GM18507 (cell line): ENCODE measurements at regions not wholly inside any gene's neighbourhood (a gene's known extent, or its start where the extent isn't known, plus 50 kb on each side); places are given as distances from the start of the nearest gene placed in this dataset.
"Not testable (repeated sequence)": the region's sequence is repeated elsewhere in the genome, so short reads cannot be mapped to it uniquely, and the experiment has no call there.

Source experiments
- DNase-seq: peaks from one replicate; pipeline ENCODE4 v3.0.0; 2011; ENCODE audit warnings: low read depth; ENCODE audit not compliant: insufficient read length; ENCODE audit errors: extremely low spot score
- FAIRE-seq: peaks from 2 replicates; lab custom pipeline; 2011; peaks lifted over from hg19 to GRCh38; lab: Jason Lieb, UNC

- DNase-seq: no peak
- FAIRE-seq: no peak
Observed at GRCh38 chr9:25935188-25935587, 256.9 kb upstream of the TUSC1 start.

DNA sequence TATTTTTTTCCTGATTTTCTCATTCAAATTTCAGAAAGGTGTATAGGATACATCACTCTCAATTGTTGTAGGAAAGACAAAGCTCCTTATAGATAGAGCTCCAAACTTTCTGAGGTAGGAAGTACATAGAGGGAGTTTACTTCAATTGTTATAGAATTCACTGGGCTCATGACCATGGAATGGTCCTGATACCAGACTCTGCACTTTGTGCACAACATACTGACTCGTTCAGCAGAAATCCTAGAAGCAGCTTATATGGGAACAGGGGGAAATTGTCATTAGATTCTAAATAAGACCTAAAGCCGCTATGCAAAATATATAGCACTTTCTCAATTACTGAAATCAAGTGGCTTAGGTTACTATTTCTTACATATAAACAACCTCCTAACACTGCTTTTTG lies 240.5 kb upstream of the TUSC1 start:
- DNase-seq (no peak), FAIRE-seq (no peak)

GRCh38 chr9:25917731-25918362 lies 239.6 kb upstream of the TUSC1 start:
- FAIRE-seq: no peak
- no peak for DNase-seq

- no peak for DNase-seq
- no peak for FAIRE-seq
Observed at GRCh38 chr9:25913806-25914205, 235.6 kb upstream of the TUSC1 start.

GRCh38 chr9:25904701-25905100 lies 226.5 kb upstream of the TUSC1 start:
- DNase-seq: no peak
- no peak for FAIRE-seq

- no peak for FAIRE-seq
- DNase-seq: no peak
Observed at GRCh38 chr9:25891527-25891926, 213.3 kb upstream of the TUSC1 start.

DNA sequence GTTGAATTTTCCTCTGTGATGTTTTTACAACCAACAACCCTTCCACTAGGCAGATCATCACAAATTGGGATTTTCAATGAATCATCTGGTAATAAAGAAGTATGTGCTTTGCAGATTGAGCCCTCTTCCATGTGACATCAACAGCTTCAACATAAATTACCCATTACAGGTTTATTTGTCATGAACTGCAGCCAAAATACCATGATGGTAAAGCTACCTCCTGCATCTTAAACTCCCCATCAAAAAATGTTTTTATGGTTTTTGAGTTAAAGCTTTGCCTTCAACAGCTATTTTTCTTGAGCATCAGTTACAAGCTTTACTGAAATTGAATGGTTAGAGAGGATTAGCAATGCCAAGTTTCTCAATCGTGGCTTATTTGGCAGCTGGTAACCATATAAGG lies 211.4 kb upstream of the TUSC1 start:
- FAIRE-seq (no peak), DNase-seq (no peak)

DNA sequence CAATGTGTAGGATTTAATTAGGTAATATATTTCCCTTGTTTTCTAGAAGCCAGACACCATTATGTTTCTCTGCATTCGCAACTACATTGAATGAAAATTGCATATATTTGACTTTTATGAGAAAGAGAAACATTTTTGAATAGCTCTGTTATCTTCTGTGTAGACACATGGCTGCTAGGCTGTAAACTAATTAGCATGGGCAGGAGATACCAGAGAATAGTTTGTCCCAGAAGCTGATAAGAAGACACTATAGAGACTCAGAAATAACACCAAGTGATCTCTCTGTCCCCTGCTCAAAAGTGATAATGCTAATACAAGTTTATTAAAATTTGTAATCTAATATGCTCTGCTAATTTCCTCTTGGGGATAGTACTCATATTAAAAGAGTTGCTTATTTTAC lies 198.0 kb upstream of the TUSC1 start:
- DNase-seq (no peak), FAIRE-seq (no peak)

DNA sequence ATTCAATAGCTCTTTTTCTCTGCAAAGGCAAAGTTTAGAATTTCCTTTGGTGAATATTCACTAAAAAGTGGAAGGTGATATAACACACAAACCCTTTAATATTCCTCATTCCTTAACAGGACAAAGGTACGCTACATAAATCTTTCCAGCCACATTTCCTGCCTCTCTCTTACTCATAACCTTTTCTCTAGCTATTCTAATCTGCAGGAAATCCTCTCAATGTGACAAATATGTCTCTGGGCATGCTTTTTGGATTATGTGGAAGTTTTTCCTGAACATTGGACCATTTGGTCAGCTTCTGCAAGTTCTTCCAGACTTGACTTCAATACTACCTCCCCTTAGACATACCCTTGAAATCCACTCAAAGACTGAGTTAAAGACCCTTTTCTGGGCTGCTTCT lies 186.3 kb upstream of the TUSC1 start:
- no peak for DNase-seq
- FAIRE-seq: no peak

DNA sequence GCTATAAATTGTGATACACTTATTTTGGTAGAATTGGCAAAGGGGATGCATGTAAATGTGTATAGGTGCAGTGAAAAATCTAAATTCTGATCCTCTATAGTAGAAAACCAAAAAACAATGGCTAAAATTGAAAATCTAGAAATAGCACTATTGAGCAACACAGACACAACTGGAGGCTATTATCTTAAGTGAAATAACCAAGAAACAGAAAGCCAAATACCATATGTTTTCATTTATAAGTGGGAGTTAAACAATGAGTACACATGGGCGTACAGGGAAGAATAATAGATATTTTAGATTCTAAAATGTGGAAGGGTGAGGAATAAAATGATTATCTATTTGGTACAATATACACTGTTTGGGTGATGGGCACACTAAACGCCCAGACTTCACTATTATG lies 183.2 kb upstream of the TUSC1 start:
- DNase-seq (no peak), FAIRE-seq (no peak)

- DNase-seq: no peak
- FAIRE-seq: no peak
Observed at GRCh38 chr9:25857147-25857546, 178.9 kb upstream of the TUSC1 start.

DNA sequence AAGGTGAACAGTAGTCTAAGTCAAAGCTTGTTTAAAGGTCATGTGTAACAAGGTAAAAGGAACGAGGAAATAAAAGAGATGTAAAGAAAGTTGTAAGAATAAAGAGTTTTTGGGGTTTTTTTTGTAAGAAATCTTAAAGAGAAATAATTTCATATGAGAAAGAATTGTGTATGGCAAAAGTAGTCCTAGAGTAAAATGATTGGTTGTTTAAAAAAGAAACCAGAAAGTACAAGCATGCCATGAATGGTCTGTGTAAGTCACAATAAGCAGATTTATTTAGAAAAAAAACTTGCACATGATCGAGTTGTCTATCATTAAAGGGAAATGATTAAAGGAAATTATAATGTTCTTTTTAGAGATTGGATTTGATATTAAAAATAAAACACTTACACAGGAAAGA lies 172.6 kb upstream of the TUSC1 start:
- DNase-seq: no peak
- no peak for FAIRE-seq

DNA sequence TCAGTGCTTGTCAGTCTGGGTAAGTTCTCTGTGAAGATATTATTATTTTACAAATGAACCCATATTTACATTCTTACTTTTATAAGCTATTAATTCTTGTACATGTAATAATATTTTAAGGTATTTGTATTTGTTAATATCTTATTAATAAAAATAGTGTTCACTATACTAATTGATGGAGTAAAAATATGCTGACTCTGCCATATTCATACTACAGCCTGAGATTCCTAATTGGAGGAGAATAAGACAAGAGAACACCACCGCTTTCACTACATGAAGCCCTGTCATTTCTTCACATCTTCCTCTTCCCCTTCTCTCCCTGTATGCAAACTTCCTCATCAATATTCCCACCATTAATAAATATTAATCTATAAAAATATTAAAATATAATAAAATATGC lies 167.6 kb upstream of the TUSC1 start:
- FAIRE-seq (no peak), DNase-seq (no peak)

DNA sequence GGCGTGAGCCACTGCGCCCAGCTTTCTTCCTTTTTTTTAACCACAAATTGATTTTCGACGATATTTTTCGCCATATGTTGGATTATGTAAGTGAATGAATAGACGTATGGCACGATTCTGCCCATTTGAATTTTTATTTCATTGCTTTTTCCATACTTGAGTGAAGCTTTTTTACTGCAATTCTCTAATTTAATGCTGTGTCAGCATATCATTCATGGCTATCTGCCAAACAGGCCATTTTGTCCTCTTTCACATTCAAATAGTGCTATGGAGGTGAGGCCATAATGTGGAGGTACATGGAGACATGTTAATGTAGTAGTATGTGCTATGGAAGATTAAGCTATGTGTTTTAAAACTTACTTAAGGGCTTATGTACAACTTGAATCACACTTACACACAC lies 152.1 kb upstream of the TUSC1 start:
- FAIRE-seq: no peak
- no peak for DNase-seq

- DNase-seq (no peak), FAIRE-seq (no peak)
Observed at GRCh38 chr9:25827626-25828025, 149.4 kb upstream of the TUSC1 start.

DNA sequence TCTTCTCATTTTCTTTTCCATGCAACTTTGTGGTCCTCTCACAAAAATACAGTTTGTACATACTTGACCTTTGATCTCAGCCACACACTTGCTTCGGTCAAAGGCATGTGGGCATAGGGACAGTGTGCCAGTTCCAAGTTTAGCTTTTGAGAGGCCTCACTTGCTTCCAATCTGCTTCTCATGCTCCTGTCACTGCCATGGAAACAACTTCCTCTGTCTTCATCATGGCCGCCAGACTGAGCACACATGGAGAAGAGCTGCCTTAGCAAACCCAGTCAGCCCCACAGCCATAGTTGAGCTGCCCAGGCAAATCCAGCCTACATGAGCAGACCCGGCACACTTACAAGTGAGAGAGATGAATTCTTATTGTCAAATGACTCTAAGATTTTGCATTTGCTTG lies 138.2 kb upstream of the TUSC1 start:
- FAIRE-seq: no peak

GRCh38 chr9:25814023-25814422 lies 135.8 kb upstream of the TUSC1 start:
- FAIRE-seq (no peak), DNase-seq (no peak)

More for the DNA sequence above, 138.2 kb upstream of the TUSC1 start:
- no peak for DNase-seq

DNA sequence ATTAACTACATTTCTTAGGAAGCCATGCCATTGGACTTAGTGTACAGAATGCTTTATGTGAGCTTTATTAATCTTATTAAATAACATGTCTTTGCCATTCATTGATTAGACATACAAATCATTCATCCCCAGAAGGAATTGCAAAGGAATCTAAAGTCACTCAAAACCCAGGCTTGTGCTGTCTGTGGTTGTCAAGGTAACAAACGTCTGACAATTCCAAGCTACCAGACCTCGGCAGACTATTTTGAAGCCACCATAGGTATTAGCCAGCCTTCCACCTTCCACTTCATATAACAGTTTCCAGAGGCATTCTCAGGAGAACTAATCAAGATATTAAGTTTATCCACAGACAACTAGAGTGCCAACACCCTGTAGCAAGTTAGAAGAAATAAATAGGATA lies 135.2 kb upstream of the TUSC1 start:
- DNase-seq: no peak

DNA sequence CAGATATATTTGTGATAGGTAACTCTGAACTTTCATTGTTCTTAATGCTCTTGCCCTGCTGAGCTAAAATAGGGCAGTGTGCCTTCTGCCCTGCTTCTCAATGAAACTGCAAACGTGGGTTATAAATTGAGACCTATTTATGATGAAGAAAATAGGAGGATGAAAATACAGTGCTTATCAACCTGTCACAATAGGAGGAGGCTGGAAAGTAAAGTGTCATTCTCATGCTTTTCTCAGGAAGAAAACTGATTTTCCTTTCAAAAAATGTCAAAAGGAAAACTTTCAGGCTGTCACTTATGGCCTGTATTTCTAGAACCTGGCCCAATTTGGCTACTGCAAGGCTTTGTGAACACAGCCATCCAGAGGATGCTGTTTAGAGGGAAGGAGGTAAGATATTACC lies 130.3 kb upstream of the TUSC1 start:
- DNase-seq: no peak
- no peak for FAIRE-seq

More for the DNA sequence above, 135.2 kb upstream of the TUSC1 start:
- no peak for FAIRE-seq

GRCh38 chr9:25804856-25805255 lies 126.6 kb upstream of the TUSC1 start:
- no peak for DNase-seq
- FAIRE-seq: no peak

DNA sequence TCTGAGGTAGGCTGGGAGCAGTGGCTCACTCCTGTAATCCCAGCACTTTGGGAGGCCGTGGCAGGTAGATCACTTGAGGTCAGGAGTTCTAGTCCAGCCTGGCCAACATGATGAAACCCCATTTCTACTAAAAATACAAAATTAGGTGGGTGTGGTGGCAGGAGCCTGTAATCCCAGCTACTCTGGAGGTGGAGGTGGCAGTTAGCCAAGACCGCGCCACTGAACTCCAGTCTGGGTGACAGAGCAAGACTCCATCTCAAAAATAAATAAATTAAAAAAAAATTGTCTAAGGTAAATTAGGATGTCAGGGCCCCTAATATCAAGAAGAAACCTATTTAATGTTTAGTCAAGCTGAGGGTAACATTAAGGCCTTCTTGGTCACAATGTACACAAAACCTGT lies 123.7 kb upstream of the TUSC1 start:
- DNase-seq, FAIRE-seq: not testable (repeated sequence)

GRCh38 chr9:25773805-25774204 lies 95.6 kb upstream of the TUSC1 start:
- no peak for DNase-seq
- FAIRE-seq: no peak
